ENCODE measurements at regions not wholly inside any gene's neighbourhood (a gene's known extent, or its start where the extent isn't known, plus 50 kb on each side); places are given as distances from the start of the nearest gene placed in this dataset.

GRCh38 chr3:141669434-141669833, 68.7 kb upstream of the RNF7 start:
- intact Hi-C loops (cut with micrococcal nuclease) = no loop called here

GRCh38 chr3:141677701-141678100, 60.4 kb upstream of the RNF7 start:
- intact Hi-C loops (cut with micrococcal nuclease) = no loop called here

GRCh38 chr3:141680620-141681389, 57.3 kb upstream of the RNF7 start:
- intact Hi-C loops (cut with micrococcal nuclease) = no loop called here

GRCh38 chr3:141681390-141681780, 56.7 kb upstream of the RNF7 start:
- intact Hi-C loops (cut with micrococcal nuclease) = no loop called here

GRCh38 chr3:141682007-141682406, 56.1 kb upstream of the RNF7 start:
- intact Hi-C loops (cut with micrococcal nuclease) = no loop called here

GRCh38 chr3:141682921-141683320, 55.2 kb upstream of the RNF7 start:
- intact Hi-C loops (cut with micrococcal nuclease) = no loop called here

GRCh38 chr3:141684758-141685157, 53.3 kb upstream of the RNF7 start:
- intact Hi-C loops (cut with micrococcal nuclease) = no loop called here

- intact Hi-C loops (cut with micrococcal nuclease) = loop anchor here (2.0 kb wide), 1 partner anchor 52 kb away; the partner anchor contains the start of gene RNF7
These were observed 51.4 kb upstream of the RNF7 start for GRCh38 chr3:141686466-141687291.

Data from T-helper 1 cell treated with Interleukin-12 subunit alpha and Interleukin-12 subunit beta and Interleukin-4 antibody, amounts not matched to agents 30 ng/mL and 1 ng/mL, for 36 hours (primary cell).